Panc1 (cell line): ENCODE measurements at regions not wholly inside any gene's neighbourhood (a gene's known extent, or its start where the extent isn't known, plus 50 kb on each side); places are given as distances from the start of the nearest gene placed in this dataset.

Source experiments
- ATAC-seq: fragments of 200-7000 bp; cut with Tn5 transposase; 2 replicates; pipeline ENCODE4 v1.9.1; 2020; ENCODE audit warnings: mild to moderate bottlenecking, moderate library complexity
- BruUV-seq: library from RNA; stranded (reverse); fragments of 400-500 nt; replicated peaks from 2 replicates; lab custom pipeline; 2021; lab: Mats Ljungman, UMichigan
- CTCF ChIA-PET: fragments of 300-600 bp; sonication (Branson Sonifier 250); formaldehyde crosslinking; loops from one replicate; lab custom pipeline; 2022; ENCODE audit warnings: antibody characterized with exemption; lab: Charles Lee
- POLR2A ChIA-PET: fragments of 300-600 bp; sonication (Branson Sonifier 250); formaldehyde crosslinking; loops from one replicate; lab custom pipeline; 2022; ENCODE audit warnings: antibody characterized with exemption; lab: Charles Lee
- DNase-seq: peaks from one replicate; pipeline ENCODE4 v3.0.0-alpha.2; 2010; ENCODE audit warnings: low read depth, low spot score
- H3K27ac ChIP-seq: 2 replicates; pipeline ENCODE4 v1.5.1; 2011; ENCODE audit warnings: mild to moderate bottlenecking, low read length, inconsistent platforms
- H3K27me3 ChIP-seq: fragments of 200-500 bp; sonication (Bioruptor generic); 2 replicates; pipeline ENCODE4 v1.6.0; 2014; ENCODE audit warnings: low read length, inconsistent platforms; ENCODE audit not compliant: control insufficient read depth, insufficient read depth
- H3K36me3 ChIP-seq: fragments of 200-500 bp; sonication (Bioruptor generic); 2 replicates; pipeline ENCODE4 v1.5.1; 2014; ENCODE audit warnings: inconsistent platforms, mild to moderate bottlenecking, low read length, moderate library complexity; ENCODE audit not compliant: control insufficient read depth, insufficient read depth
- H3K4me1 ChIP-seq: 2 replicates; pipeline ENCODE4 v1.5.1; 2011; ENCODE audit warnings: inconsistent platforms, mild to moderate bottlenecking, low read length, moderate library complexity; ENCODE audit not compliant: control insufficient read depth, insufficient read depth
- H3K4me3 ChIP-seq, 2 experiments: 2 replicates each; pipeline ENCODE4 v1.5.1; 2011 to 2012; ENCODE audit warnings: low read depth in 2 of 2, low read length in 2 of 2, mild to moderate bottlenecking in 2 of 2, inconsistent platforms in 1 of 2, moderate library complexity in 1 of 2
- H3K9me3 ChIP-seq: fragments of 200-500 bp; sonication (Bioruptor generic); 2 replicates; pipeline ENCODE4 v1.5.1; 2014; ENCODE audit warnings: low read depth, mild to moderate bottlenecking, inconsistent platforms, low read length, moderate library complexity; ENCODE audit not compliant: control insufficient read depth, insufficient read depth
- POLR2AphosphoS5 ChIP-seq: IDR thresholded peaks from 2 replicates; pipeline ENCODE4 v1.6.1; 2012; ENCODE audit warnings: mild to moderate bottlenecking, low read depth, low read length, moderate library complexity
- SIN3A ChIP-seq: IDR thresholded peaks from 2 replicates; pipeline ENCODE4 v1.6.1; 2012; ENCODE audit warnings: low read depth, mild to moderate bottlenecking, low read length, moderate library complexity, borderline replicate concordance; ENCODE audit not compliant: insufficient read depth
- TCF7L2 ChIP-seq: IDR thresholded peaks from 2 replicates; pipeline ENCODE4 v1.6.1; 2011; ENCODE audit warnings: mild to moderate bottlenecking, low read depth, low read length, inconsistent platforms
- in situ Hi-C: cut with HindIII; loops from 2 replicates; pipeline ENCODE4 v1.10.0; 2016; ENCODE audit warnings: low sequenced_read_pairs, low pct_unique_long_range_greater_than_20kb
- intact Hi-C: fragments of 100-400 bp; cut with micrococcal nuclease; formaldehyde crosslinking; loops from one replicate; pipeline ENCODE4 v1.10.0; 2022; ENCODE audit not compliant: unreplicated experiment
- TF ChIP-seq, protein P1 (sequence below), 2 experiments: IDR thresholded peaks; 2 replicates each; pipeline ENCODE4 v1.6.1; 2011 to 2012; ENCODE audit warnings: low read depth in 2 of 2, control low read depth in 1 of 2, low read length in 1 of 2, mild to moderate bottlenecking in 1 of 2, moderate library complexity in 1 of 2; ENCODE audit not compliant: insufficient read depth in 1 of 2
- TF ChIP-seq, protein P2 (sequence below): fragments of 450-650 bp; IDR thresholded peaks from 2 replicates; pipeline ENCODE4 v1.5.1; 2017; ENCODE audit warnings: mild to moderate bottlenecking

DNA sequence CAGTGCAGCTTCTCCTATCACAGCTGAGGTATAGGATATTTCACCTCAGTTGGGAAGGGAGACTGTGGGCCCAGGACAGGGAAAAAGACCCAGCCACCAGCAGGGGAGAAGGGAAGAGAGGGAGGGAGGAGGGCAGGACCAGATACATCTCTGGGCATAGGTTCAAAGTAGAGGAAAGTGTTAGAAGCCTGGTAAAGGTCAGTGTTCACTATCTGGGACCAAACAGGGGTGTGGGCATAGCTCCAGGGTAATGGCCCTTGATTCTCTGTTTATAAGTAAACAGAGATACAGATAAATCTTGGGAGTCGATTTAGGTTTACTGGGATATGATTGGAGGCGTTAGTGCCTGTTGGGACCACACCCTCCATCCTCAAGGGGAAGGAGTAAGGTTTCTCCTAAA, 266.2 kb downstream of the LRFN2 start:
- intact Hi-C loops, result loop anchor here (10.0 kb wide), 1 partner anchor 524 kb away; no protein-coding TSS in a partner anchor
- BruUV-seq, result no TSS peak
- CTCF ChIA-PET, result interaction anchor here (0.7 kb wide), 1 partner anchor 343 kb away, joined by 3 read pairs; no protein-coding TSS in a partner anchor

DNA sequence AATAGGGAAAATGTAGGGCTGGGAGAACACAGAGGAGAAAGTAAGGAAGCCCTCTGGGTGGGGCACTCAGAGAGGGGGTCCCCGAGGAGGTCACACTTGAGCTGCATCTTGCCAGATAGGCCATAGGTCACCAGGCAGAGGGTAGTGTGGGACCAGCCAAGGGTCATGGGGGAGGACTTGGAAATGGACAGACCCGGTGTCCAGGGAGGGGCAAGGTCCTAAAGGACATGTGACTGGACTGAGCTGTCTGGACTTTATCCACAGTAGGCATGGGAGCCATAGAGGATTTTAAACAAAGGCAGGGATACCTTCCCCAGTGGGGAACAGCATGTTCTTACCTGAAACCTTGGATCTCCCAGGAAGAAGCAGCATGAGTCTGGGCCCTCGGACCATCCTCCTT, 266.7 kb downstream of the LRFN2 start:
- in situ Hi-C loops (no loop called here), intact Hi-C loops (loop anchor here (10.0 kb wide), 1 partner anchor 524 kb away; no protein-coding TSS in a partner anchor)
- BruUV-seq, result no TSS peak
- Histone ChIP-seq H3K36me3 (no peaks in the 10 kb centered on the region), H3K27ac (no peak overlapping the region), H3K4me1 (no peaks in the 10 kb centered on the region), H3K27me3 (peaks cover 2% of the 10 kb centered on the region; the same call in 1 of the 2 replicates), H3K9me3 (no peaks in the 10 kb centered on the region), H3K4me3 (no peak overlapping the region)
- TF ChIP-seq, protein P1, sequence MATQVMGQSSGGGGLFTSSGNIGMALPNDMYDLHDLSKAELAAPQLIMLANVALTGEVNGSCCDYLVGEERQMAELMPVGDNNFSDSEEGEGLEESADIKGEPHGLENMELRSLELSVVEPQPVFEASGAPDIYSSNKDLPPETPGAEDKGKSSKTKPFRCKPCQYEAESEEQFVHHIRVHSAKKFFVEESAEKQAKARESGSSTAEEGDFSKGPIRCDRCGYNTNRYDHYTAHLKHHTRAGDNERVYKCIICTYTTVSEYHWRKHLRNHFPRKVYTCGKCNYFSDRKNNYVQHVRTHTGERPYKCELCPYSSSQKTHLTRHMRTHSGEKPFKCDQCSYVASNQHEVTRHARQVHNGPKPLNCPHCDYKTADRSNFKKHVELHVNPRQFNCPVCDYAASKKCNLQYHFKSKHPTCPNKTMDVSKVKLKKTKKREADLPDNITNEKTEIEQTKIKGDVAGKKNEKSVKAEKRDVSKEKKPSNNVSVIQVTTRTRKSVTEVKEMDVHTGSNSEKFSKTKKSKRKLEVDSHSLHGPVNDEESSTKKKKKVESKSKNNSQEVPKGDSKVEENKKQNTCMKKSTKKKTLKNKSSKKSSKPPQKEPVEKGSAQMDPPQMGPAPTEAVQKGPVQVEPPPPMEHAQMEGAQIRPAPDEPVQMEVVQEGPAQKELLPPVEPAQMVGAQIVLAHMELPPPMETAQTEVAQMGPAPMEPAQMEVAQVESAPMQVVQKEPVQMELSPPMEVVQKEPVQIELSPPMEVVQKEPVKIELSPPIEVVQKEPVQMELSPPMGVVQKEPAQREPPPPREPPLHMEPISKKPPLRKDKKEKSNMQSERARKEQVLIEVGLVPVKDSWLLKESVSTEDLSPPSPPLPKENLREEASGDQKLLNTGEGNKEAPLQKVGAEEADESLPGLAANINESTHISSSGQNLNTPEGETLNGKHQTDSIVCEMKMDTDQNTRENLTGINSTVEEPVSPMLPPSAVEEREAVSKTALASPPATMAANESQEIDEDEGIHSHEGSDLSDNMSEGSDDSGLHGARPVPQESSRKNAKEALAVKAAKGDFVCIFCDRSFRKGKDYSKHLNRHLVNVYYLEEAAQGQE (IDR thresholded peaks at IDR 0.05; ENCODE audit: insufficient read depth in 1 of 2, low read depth in 2 of 2, low read length in 1 of 2), result no peak
- TF ChIP-seq SIN3A, result no peak
- TF ChIP-seq, protein P2, sequence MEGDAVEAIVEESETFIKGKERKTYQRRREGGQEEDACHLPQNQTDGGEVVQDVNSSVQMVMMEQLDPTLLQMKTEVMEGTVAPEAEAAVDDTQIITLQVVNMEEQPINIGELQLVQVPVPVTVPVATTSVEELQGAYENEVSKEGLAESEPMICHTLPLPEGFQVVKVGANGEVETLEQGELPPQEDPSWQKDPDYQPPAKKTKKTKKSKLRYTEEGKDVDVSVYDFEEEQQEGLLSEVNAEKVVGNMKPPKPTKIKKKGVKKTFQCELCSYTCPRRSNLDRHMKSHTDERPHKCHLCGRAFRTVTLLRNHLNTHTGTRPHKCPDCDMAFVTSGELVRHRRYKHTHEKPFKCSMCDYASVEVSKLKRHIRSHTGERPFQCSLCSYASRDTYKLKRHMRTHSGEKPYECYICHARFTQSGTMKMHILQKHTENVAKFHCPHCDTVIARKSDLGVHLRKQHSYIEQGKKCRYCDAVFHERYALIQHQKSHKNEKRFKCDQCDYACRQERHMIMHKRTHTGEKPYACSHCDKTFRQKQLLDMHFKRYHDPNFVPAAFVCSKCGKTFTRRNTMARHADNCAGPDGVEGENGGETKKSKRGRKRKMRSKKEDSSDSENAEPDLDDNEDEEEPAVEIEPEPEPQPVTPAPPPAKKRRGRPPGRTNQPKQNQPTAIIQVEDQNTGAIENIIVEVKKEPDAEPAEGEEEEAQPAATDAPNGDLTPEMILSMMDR, result no peak
- TF ChIP-seq TCF7L2, result no peak
- TF ChIP-seq POLR2AphosphoS5, result no peak
- ChIA-PET CTCF (interaction anchor here (0.7 kb wide), 1 partner anchor 343 kb away, joined by 3 read pairs; no protein-coding TSS in a partner anchor), POLR2A (no interaction called here)
- DNase-seq (no peak), ATAC-seq (no peak)

More for the DNA sequence above, 266.2 kb downstream of the LRFN2 start:
- in situ Hi-C loops, result no loop called here
- Histone ChIP-seq H3K27ac (no peak overlapping the region), H3K27me3 (peaks cover 4% of the 10 kb centered on the region; the same call in 1 of the 2 replicates), H3K4me1 (no peaks in the 10 kb centered on the region), H3K9me3 (no peaks in the 10 kb centered on the region), H3K4me3 (no peak overlapping the region), H3K36me3 (no peaks in the 10 kb centered on the region)
- ATAC-seq (no peak), DNase-seq (no peak)
- TF ChIP-seq POLR2AphosphoS5 (no peak), TCF7L2 (no peak), SIN3A (no peak)
- TF ChIP-seq, protein P1 (IDR thresholded peaks at IDR 0.05; ENCODE audit: insufficient read depth in 1 of 2, low read depth in 2 of 2, low read length in 1 of 2), result no peak
- TF ChIP-seq, protein P2, result no peak
- POLR2A ChIA-PET, result no interaction called here
